HUES48 (cell line): ENCODE measurements at regions not wholly inside any gene's neighbourhood (a gene's known extent, or its start where the extent isn't known, plus 50 kb on each side); places are given as distances from the start of the nearest gene placed in this dataset.

Experiments used
- H3K27ac ChIP-seq: one replicate; pipeline ENCODE4 v1.7.0; 2013; ENCODE audit warnings: low read depth, low read length, inconsistent platforms
- H3K27me3 ChIP-seq: 2 replicates; pipeline ENCODE4 v1.6.1; 2013; ENCODE audit warnings: mild to moderate bottlenecking, low read length; ENCODE audit not compliant: control insufficient read depth, insufficient read depth
- H3K36me3 ChIP-seq: 2 replicates; pipeline ENCODE4 v1.6.1; 2013; ENCODE audit warnings: low read length; ENCODE audit not compliant: control insufficient read depth, insufficient read depth
- H3K4me1 ChIP-seq: 2 replicates; pipeline ENCODE4 v1.6.1; 2013; ENCODE audit warnings: mild to moderate bottlenecking, low read length; ENCODE audit not compliant: control insufficient read depth, insufficient read depth
- H3K4me3 ChIP-seq: 2 replicates; pipeline ENCODE4 v1.5.1; 2013; ENCODE audit warnings: mild to moderate bottlenecking, low read depth, low read length
- H3K9ac ChIP-seq: 2 replicates; pipeline ENCODE4 v1.6.1; 2013; ENCODE audit warnings: mild to moderate bottlenecking, low read depth, low read length, moderate library complexity
- H3K9me3 ChIP-seq: 2 replicates; pipeline ENCODE4 v1.6.1; 2013; ENCODE audit warnings: low read length; ENCODE audit not compliant: control insufficient read depth, insufficient read depth

DNA sequence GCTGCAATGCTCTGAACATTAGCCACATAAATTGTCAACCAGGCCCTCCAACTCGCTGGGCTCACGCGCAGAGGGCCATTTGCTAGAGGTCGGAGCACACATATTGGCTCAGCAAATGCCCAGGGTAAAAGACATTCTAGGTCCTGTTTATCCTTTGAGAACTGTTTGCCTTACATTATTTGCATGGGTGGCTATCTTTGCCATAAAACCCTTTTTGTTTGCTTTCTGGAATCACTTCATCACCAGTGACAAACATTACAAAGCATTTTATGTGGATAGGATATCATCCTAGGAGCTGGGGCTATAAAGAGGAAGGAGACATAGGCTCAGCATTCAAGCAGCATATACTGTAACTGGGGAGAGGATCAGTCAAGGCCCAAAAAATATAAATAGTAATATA, 149.2 kb upstream of the RAI2 start:
- Histone ChIP-seq H3K36me3 (no peaks in the 10 kb centered on the region), H3K4me3 (no peak overlapping the region), H3K27ac (no peak overlapping the region), H3K9ac (no peak overlapping the region), H3K4me1 (no peaks in the 10 kb centered on the region), H3K27me3 (peaks cover 4% of the 10 kb centered on the region; the same call in 1 of the 2 replicates), H3K9me3 (0 out of 2 replicates have a peak, but pooled peaks cover 4% of the 10 kb centered on the region)

DNA sequence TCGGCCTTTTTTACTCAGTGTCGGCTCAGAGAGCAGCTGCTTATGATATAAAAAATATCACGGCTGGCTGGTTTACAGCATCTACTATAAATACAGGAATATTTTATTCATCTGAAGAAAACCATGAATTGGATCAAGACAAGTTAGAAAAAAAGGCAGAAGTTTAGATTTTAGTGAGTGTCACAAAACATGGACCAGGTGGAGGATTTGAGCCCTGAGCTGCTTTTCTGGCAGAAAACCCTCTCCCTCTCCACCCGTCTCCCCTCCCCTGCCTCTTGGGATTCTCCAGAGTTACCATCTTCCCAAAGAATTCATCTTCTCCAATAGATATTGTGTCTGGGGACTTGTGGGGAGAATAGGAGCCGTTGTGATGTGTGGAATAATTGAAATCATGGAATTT, 142.8 kb upstream of the RAI2 start:
- Histone ChIP-seq H3K27me3 (no peaks in the 10 kb centered on the region), H3K27ac (no peak overlapping the region), H3K9me3 (0 out of 2 replicates have a peak, but pooled peaks cover 3% of the 10 kb centered on the region), H3K36me3 (no peaks in the 10 kb centered on the region), H3K4me3 (no peak overlapping the region), H3K4me1 (no peaks in the 10 kb centered on the region), H3K9ac (no peak overlapping the region)

DNA sequence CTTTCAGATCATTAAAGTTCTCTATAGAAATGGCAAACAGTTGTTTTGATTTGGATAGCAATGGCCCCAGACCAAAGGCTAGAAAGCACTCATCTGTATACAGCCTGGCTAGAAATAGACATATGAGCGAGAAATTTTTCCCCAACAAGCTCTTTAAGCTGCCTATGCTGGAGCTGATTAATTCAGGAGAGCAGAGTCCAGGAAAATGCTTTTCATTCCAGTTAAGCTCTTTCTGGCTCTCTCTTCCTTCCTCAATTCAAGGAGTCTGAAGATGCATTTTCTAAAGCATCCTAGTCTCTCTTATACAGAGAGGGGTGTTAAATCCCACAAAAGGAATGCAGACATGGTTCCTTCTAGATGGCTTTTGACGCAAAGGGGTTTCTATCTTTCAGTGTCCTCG, 141.7 kb upstream of the RAI2 start:
- Histone ChIP-seq H3K27me3 (no peaks in the 10 kb centered on the region), H3K9me3 (0 out of 2 replicates have a peak, but pooled peaks cover 3% of the 10 kb centered on the region), H3K9ac (no peak overlapping the region), H3K4me3 (no peak overlapping the region), H3K27ac (no peak overlapping the region), H3K4me1 (no peaks in the 10 kb centered on the region), H3K36me3 (no peaks in the 10 kb centered on the region)

DNA sequence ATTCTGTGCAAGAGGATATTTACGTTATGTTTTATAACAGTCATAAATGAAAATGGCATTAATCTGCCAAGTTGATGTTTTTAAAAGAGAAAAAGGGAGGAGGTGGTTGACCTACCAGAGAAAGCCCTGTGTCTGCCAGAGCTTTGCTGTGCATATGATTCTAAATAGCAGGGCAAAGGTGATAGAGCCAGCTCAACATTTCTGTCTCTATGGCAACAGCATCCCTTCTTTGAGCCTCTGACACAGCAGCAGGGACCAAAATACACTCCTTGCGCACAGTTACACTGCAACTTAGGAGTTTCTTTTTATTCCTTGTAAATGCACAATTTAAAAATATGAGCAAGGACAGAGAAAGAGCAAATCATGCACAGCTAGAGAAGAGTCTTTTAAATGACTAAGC, 133.3 kb upstream of the RAI2 start:
- Histone ChIP-seq H3K9me3 (0 out of 2 replicates have a peak, but pooled peaks cover under 1% of the 10 kb centered on the region), H3K4me3 (no peak overlapping the region), H3K27ac (no peak overlapping the region), H3K4me1 (no peaks in the 10 kb centered on the region), H3K27me3 (no peaks in the 10 kb centered on the region), H3K36me3 (no peaks in the 10 kb centered on the region), H3K9ac (no peak overlapping the region)

DNA sequence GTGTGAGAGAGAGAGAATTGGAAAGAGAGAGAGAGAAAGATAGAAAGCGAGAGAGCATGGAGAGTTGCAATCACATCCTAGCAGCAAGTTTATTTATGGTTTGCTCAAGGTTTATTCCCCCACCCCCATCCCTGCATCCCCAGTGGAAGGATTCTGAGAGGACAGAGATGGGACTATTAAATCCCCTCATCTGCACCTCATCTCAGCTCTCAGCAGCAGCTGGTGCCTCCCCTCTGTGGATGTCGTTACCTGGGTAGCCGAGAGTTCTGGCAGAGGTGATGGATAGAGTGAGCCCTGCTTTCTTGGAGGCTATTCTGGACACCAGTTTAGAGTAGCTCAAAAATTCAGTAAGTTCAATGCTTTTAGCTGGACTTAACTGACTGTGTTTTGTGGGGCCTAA, 132.0 kb upstream of the RAI2 start:
- Histone ChIP-seq H3K27ac (no peak overlapping the region), H3K9me3 (no peaks in the 10 kb centered on the region), H3K27me3 (no peaks in the 10 kb centered on the region), H3K4me3 (no peak overlapping the region), H3K4me1 (no peaks in the 10 kb centered on the region), H3K36me3 (no peaks in the 10 kb centered on the region), H3K9ac (no peak overlapping the region)

DNA sequence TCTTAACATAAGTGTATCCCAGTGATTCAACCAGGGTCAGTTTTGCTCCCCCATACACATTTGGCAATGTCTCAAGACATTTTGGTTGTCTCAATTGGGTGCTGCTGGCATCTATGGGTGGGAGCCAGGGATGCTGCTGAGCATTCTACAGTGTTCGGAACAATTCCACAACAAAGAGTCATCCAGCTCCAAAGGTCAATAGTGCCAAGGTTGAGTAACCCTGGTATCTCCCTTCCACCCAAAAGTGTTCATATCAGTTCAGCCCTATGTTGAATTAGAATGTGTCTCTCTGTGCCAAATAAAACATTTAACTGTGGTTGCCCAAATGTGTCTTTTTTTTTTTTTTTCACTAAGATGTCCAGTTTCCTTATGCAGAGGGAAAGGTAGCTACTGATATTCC, 129.4 kb upstream of the RAI2 start:
- no peaks in the 10 kb centered on the region for H3K36me3 ChIP-seq
- H3K4me1 ChIP-seq, result no peaks in the 10 kb centered on the region
- H3K4me3 ChIP-seq, result no peak overlapping the region
- H3K27ac ChIP-seq, result no peak overlapping the region
- H3K9ac ChIP-seq, result no peak overlapping the region
- H3K9me3 ChIP-seq, result no peaks in the 10 kb centered on the region
- no peaks in the 10 kb centered on the region for H3K27me3 ChIP-seq

DNA sequence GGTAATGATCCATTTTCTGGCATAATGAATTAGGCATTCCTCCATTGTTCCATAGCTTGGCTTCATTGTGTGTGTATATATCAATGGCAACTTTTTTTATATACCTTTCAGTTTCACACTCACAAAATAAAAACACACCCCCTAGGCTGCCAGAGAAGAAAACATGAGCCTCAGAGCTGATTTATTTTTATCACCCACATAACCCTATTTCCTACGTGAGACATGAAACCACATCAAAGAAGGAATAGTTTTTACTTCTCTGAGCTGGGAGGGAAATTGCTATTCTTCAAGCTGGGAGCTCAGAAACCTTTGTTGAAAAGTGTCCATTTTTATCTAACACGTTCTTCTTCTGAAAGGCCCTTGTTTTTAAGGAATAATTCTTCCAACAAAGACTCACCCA, 126.7 kb upstream of the RAI2 start:
- H3K36me3 ChIP-seq, result no peaks in the 10 kb centered on the region
- 0 out of 2 replicates have a peak, but pooled peaks cover 3% of the 10 kb centered on the region for H3K9me3 ChIP-seq
- H3K27me3 ChIP-seq, result no peaks in the 10 kb centered on the region
- no peak overlapping the region for H3K27ac ChIP-seq
- H3K4me1 ChIP-seq, result no peaks in the 10 kb centered on the region
- no peak overlapping the region for H3K9ac ChIP-seq
- H3K4me3 ChIP-seq, result no peak overlapping the region

DNA sequence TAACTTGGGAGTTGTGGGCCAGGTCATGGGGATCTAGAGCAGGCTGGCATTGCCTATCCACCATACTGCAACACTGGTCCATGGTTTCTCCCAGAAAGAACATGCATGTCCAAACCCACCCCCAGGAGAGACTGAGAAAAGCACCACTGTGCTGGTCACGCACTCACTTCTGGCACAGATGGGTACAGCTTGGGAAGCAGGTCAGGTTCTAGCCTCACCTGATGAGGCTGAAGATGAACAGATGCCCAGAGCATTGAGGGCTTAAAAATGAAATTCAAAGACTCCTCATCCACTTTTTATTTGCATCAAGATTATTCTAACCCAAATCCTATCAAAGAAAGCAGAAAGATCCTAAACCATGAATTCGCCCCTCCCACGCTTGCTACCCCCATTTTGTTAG, 125.9 kb upstream of the RAI2 start:
- Histone ChIP-seq H3K27ac (no peak overlapping the region), H3K36me3 (no peaks in the 10 kb centered on the region), H3K4me3 (no peak overlapping the region), H3K27me3 (no peaks in the 10 kb centered on the region), H3K9ac (no peak overlapping the region), H3K9me3 (0 out of 2 replicates have a peak, but pooled peaks cover 3% of the 10 kb centered on the region), H3K4me1 (no peaks in the 10 kb centered on the region)

DNA sequence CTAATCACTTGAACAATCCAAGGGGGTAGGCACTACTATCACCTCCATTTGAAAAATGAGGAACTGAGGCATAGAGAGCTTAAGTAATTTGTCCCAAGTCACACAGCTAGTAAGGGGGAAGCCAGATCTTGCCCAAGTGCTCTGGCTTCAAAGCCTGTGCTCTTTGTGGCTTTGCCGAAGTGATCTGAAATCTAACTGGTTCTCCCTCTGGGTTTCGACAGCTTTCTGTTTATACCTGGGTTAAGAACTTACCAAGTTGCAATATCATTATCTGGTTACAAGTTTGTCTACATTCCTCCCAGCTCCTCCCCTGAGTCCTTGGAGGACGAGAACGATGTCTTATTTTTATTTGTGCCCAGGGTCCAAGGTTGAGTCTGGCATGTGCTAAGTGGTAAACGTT, 125.3 kb upstream of the RAI2 start:
- Histone ChIP-seq H3K9me3 (0 out of 2 replicates have a peak, but pooled peaks cover 3% of the 10 kb centered on the region), H3K27ac (no peak overlapping the region), H3K4me3 (no peak overlapping the region), H3K36me3 (no peaks in the 10 kb centered on the region), H3K9ac (no peak overlapping the region), H3K27me3 (no peaks in the 10 kb centered on the region; the same call in 1 of the 2 replicates), H3K4me1 (no peaks in the 10 kb centered on the region)

DNA sequence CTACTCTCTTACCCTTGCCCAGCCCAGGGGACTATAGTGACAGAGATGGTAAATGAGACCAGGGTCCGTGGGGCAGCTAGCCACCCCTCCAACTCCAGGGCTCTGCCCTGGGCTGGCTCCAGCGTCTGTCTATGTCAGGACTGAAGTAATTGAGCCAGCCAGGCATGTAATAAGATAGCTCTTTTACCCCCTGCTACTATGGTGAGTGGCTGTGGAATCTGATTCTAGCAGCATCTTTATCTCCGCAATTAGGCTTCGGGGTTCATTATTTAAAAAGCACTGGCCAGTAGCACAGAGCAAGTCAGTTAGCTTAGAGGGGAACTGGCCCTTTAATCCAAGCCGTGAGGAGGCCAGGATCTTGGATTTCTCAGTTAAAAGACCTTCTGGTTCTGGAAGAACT, 123.3 kb upstream of the RAI2 start:
- Histone ChIP-seq H3K27ac (no peak overlapping the region), H3K27me3 (no peaks in the 10 kb centered on the region; the same call in 1 of the 2 replicates), H3K4me3 (no peak overlapping the region), H3K36me3 (no peaks in the 10 kb centered on the region), H3K9me3 (0 out of 2 replicates have a peak, but pooled peaks cover 3% of the 10 kb centered on the region), H3K9ac (no peak overlapping the region), H3K4me1 (no peaks in the 10 kb centered on the region)

DNA sequence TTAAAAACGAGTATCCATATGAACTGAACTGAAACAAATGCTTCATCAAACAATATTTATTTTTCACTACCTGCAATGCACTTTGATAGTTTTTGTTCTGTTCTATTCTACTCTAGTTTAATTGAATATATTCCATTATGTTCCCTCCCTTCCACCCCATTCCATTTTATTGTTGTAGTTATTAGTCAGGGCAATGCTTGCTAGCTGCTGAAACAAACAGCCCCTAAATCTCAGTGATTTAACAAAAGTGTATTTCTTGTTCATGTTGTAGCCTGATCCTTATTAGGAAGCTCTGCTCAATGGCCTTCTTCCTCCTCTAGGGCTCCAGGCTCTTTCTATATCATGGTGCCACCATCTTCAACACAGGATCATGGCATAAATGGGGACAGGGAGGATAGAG, 122.3 kb upstream of the RAI2 start:
- no peak overlapping the region for H3K27ac ChIP-seq
- H3K27me3 ChIP-seq, result no peaks in the 10 kb centered on the region; the same call in 1 of the 2 replicates
- 0 out of 2 replicates have a peak, but pooled peaks cover 3% of the 10 kb centered on the region for H3K9me3 ChIP-seq
- no peaks in the 10 kb centered on the region for H3K36me3 ChIP-seq
- H3K9ac ChIP-seq, result no peak overlapping the region
- H3K4me3 ChIP-seq, result no peak overlapping the region
- H3K4me1 ChIP-seq, result no peaks in the 10 kb centered on the region

DNA sequence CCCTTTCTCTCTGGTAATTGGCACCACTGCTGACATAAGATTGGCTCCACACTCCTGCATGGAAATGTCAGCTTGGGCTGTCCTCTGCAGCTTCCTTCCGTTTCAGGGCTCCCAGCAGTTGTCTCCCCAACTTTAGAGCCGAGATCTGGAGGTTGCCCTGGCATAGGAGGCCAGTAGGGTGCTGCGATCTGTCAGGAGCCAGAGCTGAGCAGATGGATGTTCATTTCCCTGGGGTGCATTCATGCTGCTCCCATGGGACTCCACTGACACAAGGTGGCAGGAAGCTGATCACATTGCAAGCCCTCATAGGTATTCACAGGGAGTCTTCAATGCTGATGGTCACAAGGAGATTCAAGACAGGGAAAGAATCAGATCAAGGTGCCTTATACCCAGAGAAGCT, 116.6 kb upstream of the RAI2 start:
- Histone ChIP-seq H3K36me3 (no peaks in the 10 kb centered on the region), H3K4me3 (no peak overlapping the region), H3K4me1 (no peaks in the 10 kb centered on the region), H3K9me3 (no peaks in the 10 kb centered on the region), H3K27ac (no peak overlapping the region), H3K9ac (no peak overlapping the region), H3K27me3 (no peaks in the 10 kb centered on the region; the same call in 1 of the 2 replicates)
